Trophoblast cell (in vitro differentiated cells and primary cell): ENCODE measurements at regions not wholly inside any gene's neighbourhood (a gene's known extent, or its start where the extent isn't known, plus 50 kb on each side); places are given as distances from the start of the nearest gene placed in this dataset.

Source experiments
- DNase-seq, 2 donors: peaks; one replicate each; pipeline ENCODE4 v3.0.0-alpha.2; 2016
- H2AFZ ChIP-seq: 2 replicates; pipeline ENCODE4 v1.6.1; 2013; ENCODE audit warnings: low read length, moderate library complexity, mild to moderate bottlenecking; ENCODE audit not compliant: insufficient read depth, poor library complexity
- H2AK5ac ChIP-seq: 2 replicates; pipeline ENCODE4 v1.6.1; 2013; ENCODE audit warnings: mild to moderate bottlenecking, low read length
- H2BK120ac ChIP-seq: 2 replicates; pipeline ENCODE4 v1.6.1; 2013; ENCODE audit warnings: low read length, mild to moderate bottlenecking, moderate library complexity; ENCODE audit not compliant: insufficient read depth, poor library complexity
- H2BK12ac ChIP-seq: 2 replicates; pipeline ENCODE4 v1.6.1; 2013; ENCODE audit warnings: mild to moderate bottlenecking, low read length, moderate library complexity
- H2BK5ac ChIP-seq: 2 replicates; pipeline ENCODE4 v1.6.1; 2013; ENCODE audit warnings: low read length, low read depth, moderate library complexity, mild to moderate bottlenecking; ENCODE audit not compliant: poor library complexity
- H3K14ac ChIP-seq: 2 replicates; pipeline ENCODE4 v1.6.1; 2013; ENCODE audit warnings: mild to moderate bottlenecking, low read length
- H3K18ac ChIP-seq: 2 replicates; pipeline ENCODE4 v1.6.1; 2013; ENCODE audit warnings: mild to moderate bottlenecking, low read length
- H3K23ac ChIP-seq: 2 replicates; pipeline ENCODE4 v1.6.1; 2013; ENCODE audit warnings: low read length
- H3K27ac ChIP-seq: 2 replicates; pipeline ENCODE4 v1.5.1; 2013; ENCODE audit warnings: low read depth, mild to moderate bottlenecking, inconsistent platforms, low read length, moderate library complexity
- H3K27me3 ChIP-seq: 2 replicates; pipeline ENCODE4 v1.6.1; 2013; ENCODE audit warnings: inconsistent platforms, mild to moderate bottlenecking, low read length, moderate library complexity; ENCODE audit not compliant: insufficient read depth
- H3K36me3 ChIP-seq, 2 experiments: 1 replicate in 1 of 2; 2 replicates in 1 of 2; pipeline ENCODE4 v1.6.1; 2013; ENCODE audit warnings: low read length in 2 of 2, mild to moderate bottlenecking in 2 of 2, moderate library complexity in 1 of 2; ENCODE audit not compliant: insufficient read depth in 2 of 2, control insufficient read depth in 1 of 2
- H3K4ac ChIP-seq: 2 replicates; pipeline ENCODE4 v1.6.1; 2013; ENCODE audit warnings: low read depth, mild to moderate bottlenecking, low read length, moderate library complexity
- H3K4me1 ChIP-seq, 2 experiments: 1 replicate in 1 of 2; 2 replicates in 1 of 2; pipeline ENCODE4 v1.6.1; 2013; ENCODE audit warnings: low read length in 2 of 2, mild to moderate bottlenecking in 2 of 2, moderate library complexity in 1 of 2; ENCODE audit not compliant: insufficient read depth in 2 of 2, control insufficient read depth in 1 of 2
- H3K4me2 ChIP-seq: 2 replicates; pipeline ENCODE4 v1.6.1; 2013; ENCODE audit warnings: inconsistent platforms, mild to moderate bottlenecking, low read length, moderate library complexity
- H3K4me3 ChIP-seq: 2 replicates; pipeline ENCODE4 v1.5.1; 2013; ENCODE audit warnings: mild to moderate bottlenecking, low read depth, low read length, inconsistent platforms
- H3K79me1 ChIP-seq: one replicate; pipeline ENCODE4 v1.6.1; 2013; ENCODE audit warnings: low read length
- H3K79me2 ChIP-seq: 2 replicates; pipeline ENCODE4 v1.6.1; 2013; ENCODE audit warnings: low read length, mild to moderate bottlenecking; ENCODE audit not compliant: control insufficient read depth, insufficient read depth, poor library complexity
- H3K9ac ChIP-seq: 2 replicates; pipeline ENCODE4 v1.6.1; 2013; ENCODE audit warnings: mild to moderate bottlenecking, low read length
- H3K9me3 ChIP-seq: 2 replicates; pipeline ENCODE4 v1.6.1; 2013; ENCODE audit warnings: low read depth, mild to moderate bottlenecking, control low read depth, inconsistent platforms, low read length; ENCODE audit not compliant: insufficient read depth
- H4K12ac ChIP-seq: 2 replicates; pipeline ENCODE4 v1.6.1; 2013; ENCODE audit warnings: low read depth, mild to moderate bottlenecking, low read length, moderate library complexity
- H4K8ac ChIP-seq: 2 replicates; pipeline ENCODE4 v1.6.1; 2013; ENCODE audit warnings: low read depth, mild to moderate bottlenecking, low read length, moderate library complexity
- H4K91ac ChIP-seq: one replicate; pipeline ENCODE4 v1.6.1; 2013; ENCODE audit warnings: low read depth, mild to moderate bottlenecking, low read length, moderate library complexity
- WGBS: extraction: QIAGEN DNeasy Blood & Tissue Kit; methylation state at CpG from one replicate; pipeline ENCODE4 v1.1.7; 2013; ENCODE audit warnings: missing lambda C conversion rate; ENCODE audit not compliant: insufficient read length, insufficient coverage; ENCODE audit errors: extremely low coverage; 5-methylcytosine and 5-hydroxymethylcytosine counted together

DNA sequence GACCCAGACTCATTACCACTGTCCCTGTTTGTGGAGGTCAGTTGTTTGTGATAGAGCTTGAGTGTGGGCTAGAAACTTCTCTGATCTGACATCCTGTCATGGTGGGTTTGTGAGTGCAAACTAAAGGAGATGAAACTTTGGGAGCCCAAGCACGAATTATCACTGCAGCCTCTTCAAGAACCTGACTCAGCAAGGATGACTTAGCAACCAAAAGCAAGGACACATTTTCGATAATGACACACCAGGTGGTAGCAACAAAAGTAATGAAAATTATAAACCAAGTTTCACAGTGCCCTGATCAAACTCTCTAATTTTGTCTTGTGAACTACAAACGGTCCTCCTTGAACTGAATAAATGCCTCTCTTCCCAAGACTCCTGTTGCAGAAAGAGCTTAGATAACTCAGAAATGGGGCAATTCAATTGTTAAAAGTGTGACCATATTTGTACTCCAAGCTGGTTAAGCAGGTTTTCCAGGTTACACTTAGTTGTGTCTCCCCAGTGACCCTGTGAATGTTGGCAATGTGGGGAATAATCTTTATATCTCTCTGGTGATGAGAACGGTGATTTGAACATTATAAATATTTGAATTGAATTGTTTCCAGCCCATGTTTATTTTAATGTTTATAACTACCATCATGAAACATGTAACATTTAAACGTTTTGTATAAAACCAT is 52.6 kb upstream of the ATP8A1 start:
- H3K4me1 ChIP-seq: no peaks in the 10 kb centered on the region
- no peaks in the 10 kb centered on the region for H3K36me3 ChIP-seq
- no peak overlapping the region for H3K14ac ChIP-seq
- H2BK5ac ChIP-seq: no peak overlapping the region
- no peak overlapping the region for H2BK12ac ChIP-seq
- no peaks in the 10 kb centered on the region for H3K27me3 ChIP-seq
- H3K9ac ChIP-seq: no peak overlapping the region
- no peaks in the 10 kb centered on the region for H3K9me3 ChIP-seq
- no peak overlapping the region for H3K4me3 ChIP-seq
- H4K12ac ChIP-seq: no peak overlapping the region
- H4K91ac ChIP-seq: no peak overlapping the region
- no peak overlapping the region for H3K4ac ChIP-seq
- no peak overlapping the region for H2AFZ ChIP-seq
- H3K23ac ChIP-seq: no peak overlapping the region
- no peak overlapping the region for H3K18ac ChIP-seq
- no peak overlapping the region for H3K27ac ChIP-seq
- H3K4me2 ChIP-seq: no peak overlapping the region
- WGBS: no CpG with 5 or more reads among the region's 5 CpGs
- DNase-seq: peak in 1 of 2 donors; percentile 14
- H4K8ac ChIP-seq: no peak overlapping the region
- no peaks in the 10 kb centered on the region for H3K79me1 ChIP-seq
- no peak overlapping the region for H2AK5ac ChIP-seq
- H3K79me2 ChIP-seq: no peaks in the 10 kb centered on the region
- no peak overlapping the region for H2BK120ac ChIP-seq

DNA sequence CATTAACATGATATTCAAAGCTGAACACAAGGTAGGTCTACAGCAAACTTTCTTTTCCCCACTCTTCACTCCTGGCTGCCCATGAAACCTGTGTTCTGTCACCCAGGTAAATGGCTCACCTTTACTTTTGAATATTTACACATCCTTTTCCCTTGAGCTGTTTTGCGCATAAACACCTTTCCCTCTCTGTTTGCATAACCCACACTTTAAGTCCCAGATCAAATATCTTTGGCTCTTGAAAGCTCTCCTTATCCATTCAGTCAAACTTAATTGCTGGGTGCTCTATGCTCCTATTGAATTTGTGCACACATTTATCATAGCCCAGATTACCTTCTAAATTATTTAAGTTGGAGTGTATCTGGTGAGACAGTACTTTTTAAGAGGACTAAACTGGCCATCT is 51.7 kb upstream of the ATP8A1 start:
- Histone ChIP-seq H3K27ac (no peak overlapping the region), H3K4me1 (no peaks in the 10 kb centered on the region), H3K79me2 (no peaks in the 10 kb centered on the region), H2AK5ac (no peak overlapping the region), H4K8ac (no peak overlapping the region), H3K4ac (no peak overlapping the region), H4K91ac (no peak overlapping the region), H3K79me1 (no peaks in the 10 kb centered on the region), H2BK12ac (no peak overlapping the region), H3K14ac (no peak overlapping the region), H3K4me3 (no peak overlapping the region), H2BK120ac (no peak overlapping the region), H2BK5ac (no peak overlapping the region), H3K18ac (no peak overlapping the region), H3K36me3 (no peaks in the 10 kb centered on the region), H3K4me2 (no peak overlapping the region), H3K9me3 (no peaks in the 10 kb centered on the region), H3K23ac (no peak overlapping the region), H3K27me3 (no peaks in the 10 kb centered on the region), H4K12ac (no peak overlapping the region), H3K9ac (no peak overlapping the region), H2AFZ (no peak overlapping the region)
- DNase-seq: no peak
- WGBS: no CpG with 5 or more reads among the region's 1 CpG
